Activated T-helper 2 cell treated with anti-CD3 and anti-CD28 coated beads, Interferon-gamma antibody, Interleukin-2, Interleukin-4, amounts not matched to agents 10 μg/mL and 5 μg/mL and 100 μg/mL, durations not matched to agents 14 hours and 24 hours and 36 hours (primary cell): ENCODE measurements at regions not wholly inside any gene's neighbourhood (a gene's known extent, or its start where the extent isn't known, plus 50 kb on each side); places are given as distances from the start of the nearest gene placed in this dataset.
"Not testable (repeated sequence)": the region's sequence is repeated elsewhere in the genome, so short reads cannot be mapped to it uniquely, and the experiment has no call there.

Source experiments
- DNase-seq: peaks from one replicate; pipeline ENCODE4 v3.0.0; 2021; ENCODE audit warnings: low spot score
- H3K27ac Mint-ChIP-seq: one replicate; pipeline ENCODE4 v1.8.0; 2021; ENCODE audit warnings: mixed read lengths
- H3K27me3 Mint-ChIP-seq: one replicate; pipeline ENCODE4 v1.8.0; 2021; ENCODE audit warnings: low read depth, mixed read lengths
- H3K36me3 Mint-ChIP-seq: one replicate; pipeline ENCODE4 v1.8.0; 2021; ENCODE audit warnings: low read depth, mixed read lengths
- H3K4me1 Mint-ChIP-seq: one replicate; pipeline ENCODE4 v1.8.0; 2021; ENCODE audit warnings: low read depth, mixed read lengths
- H3K4me3 Mint-ChIP-seq: one replicate; pipeline ENCODE4 v1.8.0; 2021; ENCODE audit warnings: low read depth, mild to moderate bottlenecking, moderate library complexity, mixed read lengths
- H3K9me3 Mint-ChIP-seq: one replicate; pipeline ENCODE4 v1.8.0; 2021; ENCODE audit warnings: mixed read lengths
- intact Hi-C: fragments of 100-400 bp; cut with micrococcal nuclease; formaldehyde crosslinking; loops from one replicate; pipeline ENCODE4 v1.15.1; 2023

DNA sequence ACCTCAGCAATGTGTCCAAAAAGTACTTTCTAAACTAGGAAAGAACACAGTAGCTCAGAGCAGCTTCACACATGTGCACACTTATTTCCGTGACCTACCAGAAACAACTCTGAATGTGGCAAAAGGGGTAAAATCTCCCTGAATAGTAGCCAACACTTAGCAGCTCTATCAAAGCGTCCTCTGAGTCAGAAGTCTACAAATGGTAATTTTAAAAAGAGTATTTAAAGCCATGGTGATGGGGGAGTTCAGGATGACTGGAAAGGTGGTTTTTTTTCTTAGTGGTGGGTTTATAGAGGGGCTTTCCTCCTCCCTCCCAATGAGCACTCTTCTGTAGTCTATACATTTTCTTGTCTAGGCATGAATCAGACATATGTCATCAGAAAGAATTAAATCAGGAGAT, 223.8 kb upstream of the PRICKLE2 start:
- H3K27me3 Mint-ChIP-seq: peaks cover 40% of the 10 kb centered on the region
- no peaks in the 10 kb centered on the region for H3K9me3 Mint-ChIP-seq
- no peak overlapping the region for H3K27ac Mint-ChIP-seq
- intact Hi-C loops: no loop called here
- H3K4me1 Mint-ChIP-seq: peaks cover 3% of the 10 kb centered on the region
- no peak overlapping the region for H3K4me3 Mint-ChIP-seq
- DNase-seq: no peak
- no peaks in the 10 kb centered on the region for H3K36me3 Mint-ChIP-seq

DNA sequence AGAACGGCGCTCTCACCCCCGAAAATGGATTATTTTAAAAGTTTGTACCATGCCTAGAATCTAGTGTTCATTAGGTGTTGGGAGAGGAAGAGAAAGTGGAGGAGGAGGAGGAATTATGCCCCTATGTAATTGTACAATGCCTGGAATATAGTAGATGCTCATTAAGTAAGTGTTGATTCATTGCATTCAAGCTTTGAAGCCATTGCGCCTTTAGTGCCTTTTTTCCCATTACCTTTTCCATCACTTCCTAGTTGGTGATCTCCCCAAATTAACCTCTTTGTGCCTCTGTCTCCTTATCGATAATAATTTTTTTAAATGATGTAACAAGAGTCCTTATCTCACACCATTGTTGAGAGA, 220.7 kb upstream of the PRICKLE2 start:
- peaks cover 63% of the 10 kb centered on the region for H3K27me3 Mint-ChIP-seq
- DNase-seq: no peak
- intact Hi-C loops: no loop called here
- H3K27ac Mint-ChIP-seq: no peak overlapping the region
- H3K9me3 Mint-ChIP-seq: no peaks in the 10 kb centered on the region
- H3K36me3 Mint-ChIP-seq: no peaks in the 10 kb centered on the region
- no peaks in the 10 kb centered on the region for H3K4me1 Mint-ChIP-seq
- H3K4me3 Mint-ChIP-seq: no peak overlapping the region

DNA sequence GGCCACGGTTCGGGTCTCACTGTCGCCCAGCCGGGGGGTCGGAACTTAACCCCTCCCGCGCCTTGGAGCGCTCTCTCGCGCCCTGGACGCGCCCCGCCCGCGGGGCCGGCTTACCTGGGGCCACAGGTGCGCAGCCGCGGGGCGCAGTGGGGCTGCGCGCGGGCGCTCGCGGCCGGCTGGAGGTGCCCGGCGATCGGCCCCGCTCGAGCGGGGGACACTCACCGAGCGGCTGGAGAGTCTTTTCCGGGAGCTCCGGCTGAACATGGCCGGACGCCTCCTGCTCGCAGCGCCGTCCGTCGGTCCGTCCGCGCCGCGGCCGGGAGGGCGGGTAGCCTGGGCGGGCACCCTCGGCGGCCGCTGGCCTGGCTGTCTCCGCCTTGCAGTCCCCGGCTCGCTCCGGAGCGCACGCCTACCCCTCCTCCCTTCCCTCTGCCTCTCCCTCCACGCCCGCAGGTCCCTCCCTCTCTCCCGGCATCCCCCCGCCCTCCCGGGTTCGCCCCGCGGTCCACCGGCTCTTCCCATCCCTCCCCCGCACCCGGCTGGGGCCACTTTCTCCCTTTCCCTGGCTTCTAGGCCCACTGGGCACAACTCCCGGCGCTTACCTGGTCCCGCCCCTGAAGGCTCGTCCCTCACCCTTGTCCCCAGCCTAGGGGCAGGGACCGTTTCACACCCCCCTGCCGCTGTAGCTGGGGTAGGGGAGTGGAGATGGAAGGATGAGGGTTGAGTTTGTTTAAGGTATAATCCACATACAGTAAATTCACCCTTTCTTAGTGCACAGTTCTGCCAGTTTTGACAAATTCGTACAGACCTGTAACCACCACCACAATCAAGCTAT, 220.1 kb upstream of the PRICKLE2 start:
- H3K9me3 Mint-ChIP-seq: no peaks in the 10 kb centered on the region
- no peak overlapping the region for H3K27ac Mint-ChIP-seq
- no peaks in the 10 kb centered on the region for H3K4me1 Mint-ChIP-seq
- H3K27me3 Mint-ChIP-seq: peaks cover 63% of the 10 kb centered on the region
- no peaks in the 10 kb centered on the region for H3K36me3 Mint-ChIP-seq
- intact Hi-C loops: no loop called here
- no peak for DNase-seq
- no peak overlapping the region for H3K4me3 Mint-ChIP-seq

DNA sequence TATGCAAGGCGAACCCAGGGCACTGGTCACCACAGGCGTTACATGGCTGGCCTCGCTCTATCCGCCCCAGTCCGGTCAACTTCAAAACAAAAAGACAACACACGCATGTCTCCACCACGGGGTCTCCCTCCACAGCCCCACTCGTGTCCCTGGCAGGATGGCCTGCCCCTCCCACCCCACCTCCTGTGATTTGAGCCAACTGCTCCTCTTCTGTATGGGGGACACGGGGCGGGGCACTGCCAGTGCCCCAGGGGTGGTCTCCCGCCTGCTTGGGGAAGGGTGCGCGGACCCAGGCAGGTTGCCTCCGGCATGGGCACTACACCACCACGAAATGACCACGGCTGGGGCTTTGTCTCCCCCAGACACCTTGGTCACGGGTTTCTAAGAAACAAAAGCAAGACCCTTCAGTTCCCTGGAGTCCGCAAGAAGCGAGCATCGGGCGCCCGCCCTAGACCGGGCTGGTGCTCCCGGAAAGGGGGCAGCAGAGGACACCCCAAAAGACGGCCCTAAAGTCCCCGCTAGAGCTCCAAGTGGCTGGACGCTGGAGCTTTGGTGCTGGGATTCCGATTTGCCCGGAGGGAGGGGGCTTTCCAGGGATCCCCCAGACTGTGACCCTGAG, 219.3 kb upstream of the PRICKLE2 start:
- no peaks in the 10 kb centered on the region for H3K4me1 Mint-ChIP-seq
- H3K36me3 Mint-ChIP-seq: no peaks in the 10 kb centered on the region
- no peaks in the 10 kb centered on the region for H3K9me3 Mint-ChIP-seq
- DNase-seq: no peak
- H3K27me3 Mint-ChIP-seq: peaks cover 62% of the 10 kb centered on the region
- H3K4me3 Mint-ChIP-seq: no peak overlapping the region
- intact Hi-C loops: no loop called here
- H3K27ac Mint-ChIP-seq: no peak overlapping the region

DNA sequence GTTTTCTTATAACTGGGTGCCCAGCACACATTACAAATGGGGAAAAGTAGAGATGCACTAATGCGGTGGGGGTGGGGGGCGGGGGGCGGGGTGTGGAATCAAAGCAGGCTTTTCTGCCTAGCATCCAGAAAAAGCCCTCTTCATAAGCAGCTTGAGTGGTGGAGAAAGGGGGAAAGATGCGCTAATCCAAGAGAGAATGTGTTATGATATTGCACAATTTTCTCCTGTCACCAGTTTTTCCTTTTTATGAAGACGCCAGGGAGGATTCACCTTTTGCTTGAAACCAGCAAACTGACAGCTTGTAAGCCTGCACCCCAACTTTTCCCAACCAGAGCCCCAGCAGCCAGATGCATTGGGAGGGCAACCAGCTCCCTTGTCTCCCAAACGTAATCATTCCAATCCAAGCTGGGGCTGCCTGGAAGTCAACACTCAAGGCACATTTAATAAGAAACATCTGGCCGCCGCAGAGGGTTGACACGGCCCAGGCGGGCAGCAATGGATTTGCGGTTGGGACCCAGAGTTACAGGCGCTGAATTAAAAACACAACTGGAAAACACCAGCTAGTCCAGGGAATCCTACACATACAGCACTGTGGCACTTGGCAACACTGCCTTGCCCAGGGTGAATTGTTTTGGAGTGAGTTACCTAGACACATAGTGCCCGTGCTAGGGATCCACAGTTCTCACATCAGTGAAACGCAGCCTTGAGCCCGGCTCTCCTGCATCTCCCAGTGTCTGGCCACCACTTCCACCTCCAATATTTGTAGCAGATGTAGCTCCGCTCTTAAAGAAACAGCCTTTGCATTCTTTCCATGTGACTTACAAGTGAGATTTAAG, 218.5 kb upstream of the PRICKLE2 start:
- no peak overlapping the region for H3K4me3 Mint-ChIP-seq
- H3K36me3 Mint-ChIP-seq: no peaks in the 10 kb centered on the region
- no peaks in the 10 kb centered on the region for H3K4me1 Mint-ChIP-seq
- H3K9me3 Mint-ChIP-seq: no peaks in the 10 kb centered on the region
- no peak for DNase-seq
- intact Hi-C loops: no loop called here
- H3K27me3 Mint-ChIP-seq: peaks cover 58% of the 10 kb centered on the region
- H3K27ac Mint-ChIP-seq: no peak overlapping the region

DNA sequence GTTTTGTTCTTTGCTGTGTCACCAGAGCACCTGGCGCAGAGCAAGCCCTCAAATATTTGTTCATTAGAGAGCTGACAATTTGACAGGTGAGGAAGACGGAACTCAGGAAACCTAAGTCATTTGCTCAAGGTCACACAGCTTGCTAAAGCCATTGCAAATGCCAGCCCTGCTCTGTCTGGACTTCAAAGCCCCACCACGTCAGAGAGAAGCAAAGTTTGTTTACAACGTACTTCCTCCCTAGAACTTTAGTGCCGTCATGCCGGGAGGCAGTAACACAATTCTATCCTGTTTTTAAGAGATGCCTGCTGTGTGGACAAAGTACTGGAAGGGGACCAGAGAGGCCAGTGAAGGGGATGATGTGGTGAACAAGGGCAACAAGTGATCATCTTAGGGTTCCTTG, 216.6 kb upstream of the PRICKLE2 start:
- H3K27me3 Mint-ChIP-seq: peaks cover 45% of the 10 kb centered on the region

DNA sequence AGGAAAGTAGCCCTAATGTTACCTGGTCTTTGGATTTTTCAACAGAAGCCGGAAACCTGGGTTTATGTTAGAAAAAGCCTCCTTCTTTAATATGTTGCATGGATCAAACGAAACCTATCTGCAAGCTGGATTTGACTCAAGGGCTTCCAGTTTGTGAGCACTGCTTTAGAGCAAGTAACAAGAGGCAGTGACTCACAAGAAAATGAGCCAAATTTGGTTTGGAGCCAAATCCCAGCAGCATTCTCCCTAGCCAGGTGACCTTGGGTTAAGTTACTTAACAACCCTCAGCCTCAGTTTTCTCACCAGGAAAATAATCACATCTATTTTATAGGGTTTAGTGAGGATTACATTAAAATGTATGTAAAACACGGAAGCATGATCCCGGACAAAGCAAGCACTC, 215.2 kb upstream of the PRICKLE2 start:
- Mint-ChIP-seq H3K4me3 (no peak overlapping the region), H3K4me1 (no peaks in the 10 kb centered on the region), H3K27me3 (peaks cover 34% of the 10 kb centered on the region), H3K27ac (no peak overlapping the region), H3K9me3 (no peaks in the 10 kb centered on the region), H3K36me3 (no peaks in the 10 kb centered on the region)
- intact Hi-C loops: no loop called here
- no peak for DNase-seq

More for the DNA sequence above, 216.6 kb upstream of the PRICKLE2 start:
- Mint-ChIP-seq H3K27ac (no peak overlapping the region), H3K36me3 (no peaks in the 10 kb centered on the region), H3K9me3 (no peaks in the 10 kb centered on the region), H3K4me3 (no peak overlapping the region), H3K4me1 (no peaks in the 10 kb centered on the region)
- no peak for DNase-seq
- intact Hi-C loops: no loop called here

DNA sequence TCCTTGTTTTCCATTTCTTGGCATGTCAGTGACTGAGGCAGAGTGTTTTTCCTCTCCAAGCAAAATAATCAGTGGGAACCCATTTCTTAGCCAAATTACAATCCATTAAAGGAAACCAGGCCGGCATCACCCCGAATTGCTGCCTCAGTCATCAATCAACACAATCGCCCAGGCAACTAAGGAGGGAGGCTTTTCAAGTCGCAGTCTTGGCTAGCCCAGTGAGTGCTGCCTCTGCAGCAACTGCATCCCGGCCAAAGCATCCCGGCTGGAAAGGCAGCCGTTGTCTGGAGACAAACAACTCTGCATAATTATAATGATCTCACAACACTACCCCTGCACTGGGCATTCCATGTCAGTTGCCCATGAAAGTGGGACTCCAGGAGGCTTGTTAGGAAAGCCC, 213.5 kb upstream of the PRICKLE2 start:
- intact Hi-C loops: no loop called here
- no peak for DNase-seq
- H3K27me3 Mint-ChIP-seq: peaks cover 25% of the 10 kb centered on the region
- no peaks in the 10 kb centered on the region for H3K4me1 Mint-ChIP-seq
- no peak overlapping the region for H3K27ac Mint-ChIP-seq
- H3K9me3 Mint-ChIP-seq: no peaks in the 10 kb centered on the region
- H3K4me3 Mint-ChIP-seq: no peak overlapping the region
- H3K36me3 Mint-ChIP-seq: no peaks in the 10 kb centered on the region

DNA sequence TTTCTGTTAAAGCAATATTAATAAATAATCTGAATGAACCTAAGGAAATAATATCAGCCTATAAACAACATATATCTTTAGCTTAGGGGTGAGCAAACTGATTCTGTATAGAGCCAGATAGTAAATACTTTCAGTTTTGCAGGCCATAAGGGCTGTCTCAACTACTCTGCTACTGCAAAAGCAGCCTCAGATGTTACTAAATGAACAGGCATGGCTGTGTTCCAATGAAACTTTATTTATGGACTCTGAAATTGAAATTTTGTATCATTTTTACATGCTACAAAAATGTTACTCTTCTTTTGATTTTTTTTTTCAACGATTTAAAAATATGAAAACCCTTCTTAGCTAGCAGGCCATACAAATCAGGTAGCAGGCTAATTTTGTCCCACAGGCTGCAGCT, 212.8 kb upstream of the PRICKLE2 start:
- Mint-ChIP-seq H3K4me3 (no peak overlapping the region), H3K4me1 (no peaks in the 10 kb centered on the region), H3K27ac (no peak overlapping the region), H3K27me3 (peaks cover 19% of the 10 kb centered on the region), H3K9me3 (no peaks in the 10 kb centered on the region), H3K36me3 (no peaks in the 10 kb centered on the region)
- intact Hi-C loops: no loop called here
- no peak for DNase-seq

DNA sequence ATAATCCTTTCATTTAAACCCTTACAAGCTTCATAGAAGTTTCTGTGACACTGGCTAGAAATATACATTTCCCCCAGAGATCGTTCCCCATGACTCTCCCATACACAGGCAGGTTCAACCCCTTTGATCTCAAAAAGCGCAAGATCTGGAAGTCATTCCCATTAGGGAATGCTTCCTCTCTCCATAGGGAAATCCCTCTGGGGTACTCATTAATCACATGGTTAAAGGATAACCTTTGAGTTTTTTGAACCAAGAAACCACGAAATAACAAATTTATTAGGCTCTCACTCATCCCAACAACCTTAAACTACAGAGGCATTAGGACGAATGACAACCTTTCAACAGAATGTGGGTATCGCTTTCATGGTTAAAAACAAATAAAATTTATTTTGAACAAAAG, 211.9 kb upstream of the PRICKLE2 start:
- H3K4me3 Mint-ChIP-seq: no peak overlapping the region
- no peaks in the 10 kb centered on the region for H3K9me3 Mint-ChIP-seq
- no peaks in the 10 kb centered on the region for H3K36me3 Mint-ChIP-seq
- intact Hi-C loops: no loop called here
- no peaks in the 10 kb centered on the region for H3K4me1 Mint-ChIP-seq
- H3K27ac Mint-ChIP-seq: no peak overlapping the region
- peaks cover 13% of the 10 kb centered on the region for H3K27me3 Mint-ChIP-seq
- no peak for DNase-seq

DNA sequence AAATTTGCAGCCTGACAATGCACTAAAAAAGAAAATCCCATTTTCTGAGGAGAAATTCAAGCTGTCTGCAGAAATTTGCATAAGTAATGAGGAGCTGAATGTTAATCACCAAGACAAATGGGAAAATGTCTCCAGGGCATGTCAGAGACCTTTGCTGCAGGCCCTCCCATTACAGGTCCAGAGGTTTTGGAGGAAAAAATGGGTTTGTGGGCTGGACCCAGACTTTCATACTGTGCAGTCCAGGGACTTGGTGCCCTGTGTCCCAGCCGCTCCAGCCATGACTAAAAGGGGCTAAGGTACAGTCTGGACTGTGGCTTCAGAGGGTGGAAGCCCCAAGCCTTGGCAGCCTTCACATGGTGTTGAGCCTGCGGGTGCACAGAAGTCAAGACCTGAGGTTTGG, 209.8 kb upstream of the PRICKLE2 start:
- H3K36me3 Mint-ChIP-seq, H3K27me3 Mint-ChIP-seq, intact Hi-C loops, H3K4me3 Mint-ChIP-seq, H3K9me3 Mint-ChIP-seq, H3K27ac Mint-ChIP-seq, H3K4me1 Mint-ChIP-seq, DNase-seq: not testable (repeated sequence)

DNA sequence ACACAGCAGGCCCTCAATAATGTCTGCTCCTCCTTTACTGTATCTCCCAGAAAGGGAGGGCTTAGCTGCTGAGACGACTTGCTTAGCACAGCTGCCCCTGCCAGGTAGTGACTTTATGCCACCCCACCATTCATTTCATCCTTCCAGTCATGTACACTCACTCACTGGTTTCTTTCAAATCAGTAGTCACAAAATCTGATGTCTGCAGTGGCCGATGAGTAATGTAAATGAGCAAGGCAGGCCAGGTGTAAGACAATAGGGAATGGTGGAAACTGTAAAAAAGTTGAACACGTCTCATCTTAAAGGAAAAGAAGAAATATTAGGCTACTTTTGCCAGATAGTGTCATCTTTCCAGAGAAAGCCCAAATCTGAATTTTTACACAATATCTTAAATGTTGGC, 207.6 kb upstream of the PRICKLE2 start:
- no peak for DNase-seq
- Mint-ChIP-seq H3K9me3 (no peaks in the 10 kb centered on the region), H3K27ac (no peak overlapping the region), H3K36me3 (no peaks in the 10 kb centered on the region), H3K27me3 (peaks cover 2% of the 10 kb centered on the region), H3K4me1 (no peaks in the 10 kb centered on the region), H3K4me3 (no peak overlapping the region)
- intact Hi-C loops: no loop called here

DNA sequence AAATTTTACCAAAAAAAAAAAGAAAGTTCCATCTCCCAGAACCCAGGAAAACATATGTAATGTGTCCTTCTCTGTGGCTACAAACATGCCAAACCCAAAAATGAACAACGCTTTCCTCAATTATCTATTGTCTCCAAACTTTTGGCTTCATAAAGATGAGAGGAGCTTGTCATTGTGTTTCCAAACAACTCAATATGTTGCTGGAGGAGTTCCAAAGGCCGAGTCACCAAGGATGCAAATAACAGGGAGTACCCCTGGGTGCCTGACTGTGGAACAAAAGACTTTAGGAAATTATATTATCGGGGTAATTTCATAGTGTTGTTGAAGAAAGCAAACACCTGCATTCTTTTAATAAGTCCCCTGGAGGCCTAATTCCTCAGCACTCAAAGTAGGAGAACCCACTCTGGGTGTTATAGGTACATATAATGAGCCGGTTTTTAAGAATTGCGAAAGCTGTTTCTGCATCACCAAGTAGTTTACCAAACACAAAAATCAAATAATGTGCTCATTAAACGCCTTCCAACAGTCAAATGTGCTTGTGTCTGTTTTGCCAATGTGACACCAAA, 206.3 kb upstream of the PRICKLE2 start:
- no peaks in the 10 kb centered on the region for H3K27me3 Mint-ChIP-seq
- intact Hi-C loops: no loop called here
- no peaks in the 10 kb centered on the region for H3K36me3 Mint-ChIP-seq
- no peak for DNase-seq
- no peaks in the 10 kb centered on the region for H3K9me3 Mint-ChIP-seq
- no peak overlapping the region for H3K4me3 Mint-ChIP-seq
- H3K27ac Mint-ChIP-seq: no peak overlapping the region
- H3K4me1 Mint-ChIP-seq: no peaks in the 10 kb centered on the region
